Transverse colon (tissue), 4 donors: ENCODE measurements at regions not wholly inside any gene's neighbourhood (a gene's known extent, or its start where the extent isn't known, plus 50 kb on each side); places are given as distances from the start of the nearest gene placed in this dataset.

Experiments
- DNase-seq: peaks from one replicate; pipeline ENCODE4 v3.0.0-alpha.2; 2019
- H3K27ac ChIP-seq, 4 donors: fragments of 200-600 bp; sonication (generic); 2 replicates each; pipeline ENCODE4 v1.5.1; 2016 to 2018; ENCODE audit warnings: inconsistent platforms in 4 of 4
- H3K27me3 ChIP-seq: fragments of 200-600 bp; sonication (generic); 2 replicates; pipeline ENCODE4 v1.5.1; 2017; ENCODE audit warnings: inconsistent platforms
- H3K36me3 ChIP-seq, 4 donors: fragments of 200-600 bp; sonication (generic); 2 replicates each; pipeline ENCODE4 v1.5.1; 2017 to 2019; ENCODE audit warnings: inconsistent platforms in 4 of 4
- H3K4me1 ChIP-seq, 4 donors: fragments of 200-600 bp; sonication (generic); 2 replicates each; pipeline ENCODE4 v1.5.1; 2017 to 2020; ENCODE audit warnings: inconsistent platforms in 4 of 4
- H3K4me3 ChIP-seq, 4 donors: fragments of 200-600 bp; sonication (generic); 1 replicate in 1 of 4; 2 replicates in 3 of 4; pipeline versions ENCODE4 v1.5.1 to v1.6.1; 2017 to 2019; ENCODE audit warnings: inconsistent platforms in 4 of 4
- H3K9me3 ChIP-seq, 2 donors: fragments of 200-600 bp; sonication (generic); 2 replicates each; pipeline ENCODE4 v1.5.1; 2017 to 2019; ENCODE audit warnings: inconsistent platforms in 2 of 2
- EP300 ChIP-seq: sonication (generic); formaldehyde crosslinking; IDR thresholded peaks from one replicate; pipeline ENCODE4 v1.6.1; 2017; ENCODE audit warnings: antibody characterized with exemption, low read depth
- POLR2A ChIP-seq: fragments of 450-650 bp; IDR thresholded peaks from one replicate; pipeline ENCODE4 v1.6.1; 2016; ENCODE audit warnings: antibody characterized with exemption, mild to moderate bottlenecking, moderate library complexity
- POLR2AphosphoS5 ChIP-seq, 3 donors: sonication (generic); formaldehyde crosslinking; IDR thresholded peaks; one replicate each; pipeline ENCODE4 v1.6.1; 2016; ENCODE audit warnings: antibody characterized with exemption in 3 of 3
- whole genome bisulfite sequencing, 2 donors: methylation state at CpG; one replicate each; pipeline ENCODE4 v1.1.5; 2018; ENCODE audit warnings: low coverage in 1 of 2; 5-methylcytosine and 5-hydroxymethylcytosine counted together
- in situ Hi-C, 4 donors: fragments of 200-750 bp; cut with MboI; loops; one replicate each; pipeline versions ENCODE4 v1.15.0 to v1.15.1; 2017; ENCODE audit warnings: low sequenced_read_pairs in 3 of 4, low pct_ligation_motif_present in 1 of 4, low pct_unique_long_range_greater_than_20kb in 1 of 4
- intact Hi-C: fragments of 100-400 bp; cut with DNase I; formaldehyde crosslinking; loops from one replicate; pipeline ENCODE4 v1.15.1; 2023; ENCODE audit warnings: low total_unique reads
- TF ChIP-seq, protein P1 (sequence below), 5 experiments: fragments of 200-600 bp in 3 of 5; fragments of 450-650 bp in 2 of 5; sonication (generic) in 3 of 5; IDR thresholded peaks; 1 replicate in 2 of 5; 2 replicates in 3 of 5; pipeline ENCODE4 v1.5.1; 2016 to 2017; ENCODE audit warnings: antibody characterized with exemption in 5 of 5, inconsistent platforms in 3 of 5, mild to moderate bottlenecking in 2 of 5, moderate library complexity in 1 of 5

DNA sequence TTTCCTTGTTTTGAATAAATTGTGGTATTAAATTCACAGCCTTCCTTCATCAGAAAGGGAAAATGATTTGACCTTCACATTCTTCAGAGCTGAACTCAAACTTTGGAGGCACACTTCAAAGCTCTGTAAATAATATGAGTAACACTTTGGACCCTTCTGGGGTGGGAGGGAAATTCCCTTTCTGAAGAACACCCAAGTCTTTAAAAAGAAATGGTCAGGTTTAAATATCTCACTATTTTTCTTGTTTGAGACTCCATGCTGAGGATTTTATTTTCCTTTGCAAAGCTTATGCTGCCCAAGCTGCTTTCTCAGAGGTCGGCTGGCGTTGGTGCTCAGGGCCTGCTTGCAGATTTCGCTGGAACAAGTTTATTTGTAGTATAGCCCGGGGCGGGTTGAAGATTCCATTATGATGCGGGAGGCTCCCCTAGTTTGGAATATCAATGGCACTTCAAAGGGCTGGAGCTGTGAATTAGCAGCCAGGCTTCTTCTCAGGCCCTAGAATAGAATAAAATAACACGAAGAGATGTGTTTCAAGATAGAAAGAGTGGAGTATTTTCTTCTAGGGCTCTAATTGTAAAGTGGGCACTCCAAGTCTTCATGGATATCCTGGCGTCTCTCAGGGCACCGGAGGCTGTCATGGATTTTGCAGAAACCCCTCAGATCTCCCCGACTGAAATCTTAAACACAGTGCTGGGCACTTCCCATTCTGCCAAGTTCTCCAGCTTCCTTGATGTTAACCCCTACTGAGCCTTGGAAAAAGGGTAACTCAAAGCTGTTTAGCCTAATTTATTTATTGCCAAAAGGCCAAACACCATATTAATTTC, 315.6 kb downstream of the GPAT3 start:
- no peaks in the 10 kb centered on the region for H3K9me3 ChIP-seq
- TF ChIP-seq, protein P1, sequence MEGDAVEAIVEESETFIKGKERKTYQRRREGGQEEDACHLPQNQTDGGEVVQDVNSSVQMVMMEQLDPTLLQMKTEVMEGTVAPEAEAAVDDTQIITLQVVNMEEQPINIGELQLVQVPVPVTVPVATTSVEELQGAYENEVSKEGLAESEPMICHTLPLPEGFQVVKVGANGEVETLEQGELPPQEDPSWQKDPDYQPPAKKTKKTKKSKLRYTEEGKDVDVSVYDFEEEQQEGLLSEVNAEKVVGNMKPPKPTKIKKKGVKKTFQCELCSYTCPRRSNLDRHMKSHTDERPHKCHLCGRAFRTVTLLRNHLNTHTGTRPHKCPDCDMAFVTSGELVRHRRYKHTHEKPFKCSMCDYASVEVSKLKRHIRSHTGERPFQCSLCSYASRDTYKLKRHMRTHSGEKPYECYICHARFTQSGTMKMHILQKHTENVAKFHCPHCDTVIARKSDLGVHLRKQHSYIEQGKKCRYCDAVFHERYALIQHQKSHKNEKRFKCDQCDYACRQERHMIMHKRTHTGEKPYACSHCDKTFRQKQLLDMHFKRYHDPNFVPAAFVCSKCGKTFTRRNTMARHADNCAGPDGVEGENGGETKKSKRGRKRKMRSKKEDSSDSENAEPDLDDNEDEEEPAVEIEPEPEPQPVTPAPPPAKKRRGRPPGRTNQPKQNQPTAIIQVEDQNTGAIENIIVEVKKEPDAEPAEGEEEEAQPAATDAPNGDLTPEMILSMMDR (IDR thresholded peaks at IDR 0.05) = no peak
- TF ChIP-seq POLR2AphosphoS5 (IDR thresholded peaks at IDR 0.05) = no peak
- TF ChIP-seq EP300 = no peak
- no peak for TF ChIP-seq POLR2A
- no peaks in the 10 kb centered on the region for H3K4me1 ChIP-seq
- H3K36me3 ChIP-seq = no peaks in the 10 kb centered on the region
- in situ Hi-C loops (no loop called here), intact Hi-C loops (no loop called here)
- DNase-seq = no peak
- no peak overlapping the region for H3K4me3 ChIP-seq
- H3K27me3 ChIP-seq = no peaks in the 10 kb centered on the region
- 45 to 53% methylated on average over 6 to 10 of the region's 10 CpGs for WGBS, 2 donors
- no peak overlapping the region for H3K27ac ChIP-seq

DNA sequence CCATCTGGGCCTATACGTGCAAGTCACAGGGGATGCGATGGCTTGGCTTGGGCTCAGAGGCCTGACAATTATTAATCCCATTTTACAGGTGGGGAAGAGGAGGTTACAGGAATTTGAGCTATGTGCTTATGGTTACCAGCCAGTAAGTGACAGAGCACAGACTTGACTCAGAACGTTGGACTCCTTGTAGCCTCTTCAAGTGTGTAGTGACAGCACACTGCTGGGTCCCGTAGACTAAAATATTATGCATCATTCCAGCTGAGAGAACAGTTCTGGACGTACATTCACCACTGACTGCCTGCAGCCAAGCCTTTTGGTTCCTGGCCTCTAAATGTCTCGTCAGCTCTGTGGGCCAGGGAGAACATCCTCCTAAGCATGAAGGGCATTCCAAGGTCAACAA, 314.5 kb downstream of the GPAT3 start:
- no peak for DNase-seq
- 77 to 79% methylated on average over 3 to 6 of the region's 6 CpGs for WGBS, 2 donors
- H3K9me3 ChIP-seq = no peaks in the 10 kb centered on the region
- H3K4me1 ChIP-seq = no peaks in the 10 kb centered on the region
- in situ Hi-C loops = no loop called here
- no peak for TF ChIP-seq POLR2AphosphoS5 (IDR thresholded peaks at IDR 0.05)
- H3K36me3 ChIP-seq = no peaks in the 10 kb centered on the region
- no peaks in the 10 kb centered on the region for H3K27me3 ChIP-seq
- H3K4me3 ChIP-seq = no peak overlapping the region
- intact Hi-C loops = no loop called here
- no peak overlapping the region for H3K27ac ChIP-seq

GRCh38 chr4:83846193-83846830, 310.4 kb downstream of the GPAT3 start:
- in situ Hi-C loops = no loop called here
- TF ChIP-seq, protein P1 (IDR thresholded peaks at IDR 0.05) = no peak
- no peak for TF ChIP-seq POLR2A
- TF ChIP-seq EP300 = no peak
- TF ChIP-seq POLR2AphosphoS5 (IDR thresholded peaks at IDR 0.05) = no peak
- DNase-seq = no peak
- H3K36me3 ChIP-seq = no peaks in the 10 kb centered on the region
- H3K27me3 ChIP-seq = no peaks in the 10 kb centered on the region
- no peaks in the 10 kb centered on the region for H3K9me3 ChIP-seq
- no peaks in the 10 kb centered on the region for H3K4me1 ChIP-seq
- intact Hi-C loops = no loop called here
- no peak overlapping the region for H3K4me3 ChIP-seq
- 77% methylated on average over 3 of the region's 3 CpGs; no CpG with 5 or more reads in 1 of the 2 donors for WGBS, 2 donors
- H3K27ac ChIP-seq = no peak overlapping the region

GRCh38 chr4:83839615-83840014, 303.7 kb downstream of the GPAT3 start:
- Histone ChIP-seq H3K27ac (no peak overlapping the region), H3K27me3 (no peaks in the 10 kb centered on the region), H3K4me1 (no peaks in the 10 kb centered on the region), H3K9me3 (no peaks in the 10 kb centered on the region), H3K4me3 (no peak overlapping the region), H3K36me3 (no peaks in the 10 kb centered on the region)
- no peak for DNase-seq
- in situ Hi-C loops = no loop called here
- 79 to 88% methylated on average over 2 of the region's 2 CpGs for WGBS, 2 donors
- intact Hi-C loops = no loop called here
- TF ChIP-seq EP300 (no peak), POLR2A (no peak), POLR2AphosphoS5 (IDR thresholded peaks at IDR 0.05) (no peak)
- TF ChIP-seq, protein P1 (IDR thresholded peaks at IDR 0.05) = no peak
